B cell (primary cell): ENCODE measurements at regions not wholly inside any gene's neighbourhood (a gene's known extent, or its start where the extent isn't known, plus 50 kb on each side); places are given as distances from the start of the nearest gene placed in this dataset.

Source experiments
- ATAC-seq: fragments of 200-7000 bp; cut with Tn5 transposase; one replicate; pipeline ENCODE4 v1.10.0; 2021; ENCODE audit warnings: low read depth, mild to moderate bottlenecking, moderate number of reproducible peaks, moderate library complexity
- CTCF ChIA-PET: fragments of 350-600 bp; sonication (Branson Sonifier 250); formaldehyde crosslinking; loops from one replicate; lab custom pipeline; 2021; ENCODE audit warnings: antibody characterized with exemption, inconsistent platforms; lab: Charles Lee
- POLR2A ChIA-PET: fragments of 350-600 bp; sonication (Branson Sonifier 250); formaldehyde crosslinking; loops from one replicate; lab custom pipeline; 2021; ENCODE audit warnings: antibody characterized with exemption; lab: Charles Lee
- DNase-seq: peaks from one replicate; pipeline ENCODE4 v3.0.0; 2013
- H2AFZ ChIP-seq: 2 replicates; pipeline ENCODE4 v1.6.1; 2012; ENCODE audit warnings: mild to moderate bottlenecking, low read depth, low read length; ENCODE audit not compliant: insufficient read depth, poor library complexity, severe bottlenecking
- H3K27ac ChIP-seq, 2 donors: 1 replicate in 1 of 2; 2 replicates in 1 of 2; pipeline ENCODE4 v1.5.1; 2012 to 2013; ENCODE audit warnings: low read length in 2 of 2, mild to moderate bottlenecking in 2 of 2, moderate library complexity in 1 of 2
- H3K27me3 ChIP-seq, 4 experiments: fragments of 200-600 bp in 1 of 4; sonication (generic) in 1 of 4; replicated peaks in 1 of 4; 1 replicate in 2 of 4; 2 replicates in 2 of 4; pipeline versions ENCODE4 v1.6.1 to v1.7.0; 2013 to 2016; ENCODE audit warnings: low read length in 3 of 4, mild to moderate bottlenecking in 2 of 4, mixed read lengths in 1 of 4, moderate library complexity in 1 of 4; ENCODE audit not compliant: insufficient read depth in 4 of 4, control insufficient read depth in 3 of 4; ENCODE audit errors: control extremely low read depth in 1 of 4
- H3K36me3 ChIP-seq, 2 experiments: replicated peaks in 1 of 2; 1 replicate in 1 of 2; 2 replicates in 1 of 2; pipeline versions ENCODE4 v1.6.1 to v1.7.1; 2013; ENCODE audit warnings: low read length in 1 of 2; ENCODE audit not compliant: insufficient read depth in 2 of 2, control insufficient read depth in 1 of 2; ENCODE audit errors: control extremely low read depth in 1 of 2, extremely low read depth in 1 of 2
- H3K4me1 ChIP-seq, 2 donors: fragments of 200-600 bp in 1 of 2; sonication (generic) in 1 of 2; 1 replicate in 1 of 2; 2 replicates in 1 of 2; pipeline versions ENCODE4 v1.5.1 to v1.6.1; 2013 to 2017; ENCODE audit warnings: low read length in 2 of 2; ENCODE audit not compliant: control insufficient read depth in 2 of 2, insufficient read depth in 2 of 2
- H3K4me2 ChIP-seq: replicated peaks from 2 replicates; pipeline ENCODE3; 2012; ENCODE audit warnings: mild to moderate bottlenecking, low read depth, low read length; ENCODE audit not compliant: poor library complexity, severe bottlenecking
- H3K4me3 ChIP-seq, 5 experiments: fragments of 200-600 bp in 1 of 5; sonication (generic) in 1 of 5; 1 replicate in 3 of 5; 2 replicates in 2 of 5; pipeline versions ENCODE4 v1.5.1 to v1.7.0; 2011 to 2016; ENCODE audit warnings: low read length in 4 of 5, mild to moderate bottlenecking in 4 of 5, low read depth in 2 of 5, control low read depth in 1 of 5, moderate library complexity in 1 of 5; ENCODE audit not compliant: insufficient read depth in 1 of 5; ENCODE audit errors: control extremely low read depth in 1 of 5, extremely low read depth in 1 of 5
- H3K79me2 ChIP-seq: fragments of 200-600 bp; sonication (generic); one replicate; pipeline ENCODE4 v1.6.0; 2016; ENCODE audit warnings: low read length; ENCODE audit not compliant: control insufficient read depth, insufficient read depth
- H3K9ac ChIP-seq: fragments of 200-600 bp; sonication (generic); 2 replicates; pipeline ENCODE4 v1.6.1; 2017; ENCODE audit warnings: mild to moderate bottlenecking, low read length, moderate library complexity
- H3K9me3 ChIP-seq, 3 donors: one replicate each; pipeline versions ENCODE4 v1.6.1 to v1.7.1; 2013; ENCODE audit warnings: low read length in 2 of 3; ENCODE audit not compliant: control insufficient read depth in 2 of 3, insufficient read depth in 1 of 3; ENCODE audit errors: control extremely low read depth in 1 of 3
- H4K20me1 ChIP-seq: 2 replicates; pipeline ENCODE4 v1.6.0; 2012; ENCODE audit warnings: mild to moderate bottlenecking, low read length; ENCODE audit not compliant: insufficient read depth, control insufficient read depth, poor library complexity, severe bottlenecking
- H3K27ac Mint-ChIP-seq: one replicate; pipeline ENCODE4 v1.8.0; 2021; ENCODE audit warnings: mixed read lengths
- H3K27me3 Mint-ChIP-seq: one replicate; pipeline ENCODE4 v1.8.0; 2021; ENCODE audit warnings: mixed read lengths
- H3K4me1 Mint-ChIP-seq: one replicate; pipeline ENCODE4 v1.8.0; 2021; ENCODE audit warnings: mixed read lengths
- H3K4me3 Mint-ChIP-seq: one replicate; pipeline ENCODE4 v1.8.0; 2021; ENCODE audit warnings: mixed read lengths
- H3K9me3 Mint-ChIP-seq: one replicate; pipeline ENCODE4 v1.8.0; 2022; ENCODE audit warnings: mixed read lengths; ENCODE audit not compliant: insufficient read depth
- EZH2 ChIP-seq: IDR thresholded peaks from 2 replicates; pipeline ENCODE4 v1.6.1; 2012; ENCODE audit warnings: borderline replicate concordance, low read depth, mild to moderate bottlenecking, moderate library complexity, low read length; ENCODE audit not compliant: insufficient read depth, poor library complexity, severe bottlenecking
- WGBS: methylation state at CpG from one replicate; pipeline ENCODE4 v1.1.5; 2013; ENCODE audit warnings: missing lambda C conversion rate; ENCODE audit not compliant: insufficient coverage; 5-methylcytosine and 5-hydroxymethylcytosine counted together
- intact Hi-C: fragments of 100-400 bp; cut with micrococcal nuclease; formaldehyde crosslinking; loops from one replicate; pipeline ENCODE4 v1.10.0; 2022
- TF ChIP-seq, protein P1 (sequence below): fragments of 200-600 bp; IDR thresholded peaks from one replicate; pipeline ENCODE4 v1.8.0; 2022; ENCODE audit warnings: antibody characterized with exemption, mild to moderate bottlenecking

DNA sequence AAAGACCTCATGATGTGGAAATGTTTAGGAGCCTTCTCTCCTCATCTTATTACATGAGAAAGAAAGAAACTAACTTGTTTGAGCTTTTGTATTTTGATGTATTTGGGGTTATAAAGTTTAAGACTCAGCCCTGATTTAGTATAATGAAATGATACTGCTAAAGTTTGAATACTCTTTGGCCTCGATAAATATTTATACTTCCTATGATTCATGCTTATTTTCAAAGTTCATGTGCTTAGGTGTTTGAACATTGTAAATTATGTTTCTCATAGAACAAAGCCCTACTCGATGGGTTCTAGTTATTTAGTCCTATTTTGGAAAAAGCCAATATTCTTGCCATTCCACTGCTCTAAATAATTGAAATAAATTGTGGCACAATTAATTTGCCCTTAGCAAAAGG lies 303.2 kb downstream of the ZWINT start:
- Histone ChIP-seq H4K20me1 (no peaks in the 10 kb centered on the region), H3K9me3 (no peaks in the 10 kb centered on the region), H3K79me2 (no peaks in the 10 kb centered on the region), H3K4me1 (no peaks in the 10 kb centered on the region), H3K27me3 (no peaks in the 10 kb centered on the region), H3K27ac (no peak overlapping the region), H2AFZ (no peak overlapping the region), H3K9ac (no peak overlapping the region), H3K4me3 (no peak overlapping the region), H3K4me2 (no peak overlapping the region), H3K36me3 (no peaks in the 10 kb centered on the region)
- no CpG with 5 or more reads among the region's 2 CpGs for WGBS
- TF ChIP-seq, protein P1, sequence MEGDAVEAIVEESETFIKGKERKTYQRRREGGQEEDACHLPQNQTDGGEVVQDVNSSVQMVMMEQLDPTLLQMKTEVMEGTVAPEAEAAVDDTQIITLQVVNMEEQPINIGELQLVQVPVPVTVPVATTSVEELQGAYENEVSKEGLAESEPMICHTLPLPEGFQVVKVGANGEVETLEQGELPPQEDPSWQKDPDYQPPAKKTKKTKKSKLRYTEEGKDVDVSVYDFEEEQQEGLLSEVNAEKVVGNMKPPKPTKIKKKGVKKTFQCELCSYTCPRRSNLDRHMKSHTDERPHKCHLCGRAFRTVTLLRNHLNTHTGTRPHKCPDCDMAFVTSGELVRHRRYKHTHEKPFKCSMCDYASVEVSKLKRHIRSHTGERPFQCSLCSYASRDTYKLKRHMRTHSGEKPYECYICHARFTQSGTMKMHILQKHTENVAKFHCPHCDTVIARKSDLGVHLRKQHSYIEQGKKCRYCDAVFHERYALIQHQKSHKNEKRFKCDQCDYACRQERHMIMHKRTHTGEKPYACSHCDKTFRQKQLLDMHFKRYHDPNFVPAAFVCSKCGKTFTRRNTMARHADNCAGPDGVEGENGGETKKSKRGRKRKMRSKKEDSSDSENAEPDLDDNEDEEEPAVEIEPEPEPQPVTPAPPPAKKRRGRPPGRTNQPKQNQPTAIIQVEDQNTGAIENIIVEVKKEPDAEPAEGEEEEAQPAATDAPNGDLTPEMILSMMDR = no peak
- no peak for TF ChIP-seq EZH2
- intact Hi-C loops = no loop called here
- Mint-ChIP-seq H3K27me3 (no peaks in the 10 kb centered on the region), H3K4me1 (no peaks in the 10 kb centered on the region), H3K4me3 (no peak overlapping the region), H3K9me3 (peaks cover 5% of the 10 kb centered on the region), H3K27ac (no peak overlapping the region)
- ATAC-seq = no peak
- ChIA-PET CTCF (no interaction called here), POLR2A (no interaction called here)
- no peak for DNase-seq

DNA sequence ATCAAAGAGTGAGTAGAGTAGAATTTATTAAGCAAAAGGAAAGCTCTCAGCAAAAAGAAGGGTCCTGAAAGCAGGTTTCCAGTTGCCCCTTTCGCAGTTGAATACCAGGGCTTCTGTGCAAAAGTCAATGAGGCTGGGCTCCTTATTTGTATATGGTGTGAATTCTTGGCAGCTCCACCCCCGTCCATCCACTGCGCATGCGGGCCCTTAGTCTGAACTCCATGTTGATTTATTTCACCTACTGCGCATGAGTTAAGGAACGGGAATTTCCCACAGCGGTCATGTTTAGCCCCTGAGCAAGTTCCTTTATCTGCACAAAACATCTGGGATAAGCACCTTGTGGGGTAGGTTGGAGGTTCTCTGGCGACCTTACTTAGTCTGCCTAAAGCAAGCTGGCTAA lies 325.6 kb downstream of the ZWINT start:
- POLR2A ChIA-PET = no interaction called here

More for the DNA sequence above, 325.6 kb downstream of the ZWINT start:
- Mint-ChIP-seq H3K27me3 (no peaks in the 10 kb centered on the region), H3K4me1 (no peaks in the 10 kb centered on the region), H3K27ac (no peak overlapping the region), H3K9me3 (no peaks in the 10 kb centered on the region), H3K4me3 (no peak overlapping the region)
- no peaks in the 10 kb centered on the region for H4K20me1 ChIP-seq
- CTCF ChIA-PET = no interaction called here
- no peak for ATAC-seq
- H3K4me3 ChIP-seq = no peak overlapping the region
- no peaks in the 10 kb centered on the region for H3K9me3 ChIP-seq
- H3K27ac ChIP-seq = no peak overlapping the region
- H3K4me1 ChIP-seq = no peaks in the 10 kb centered on the region
- WGBS = 86% methylated on average over 4 of the region's 8 CpGs
- H3K27me3 ChIP-seq = no peaks in the 10 kb centered on the region
- H3K36me3 ChIP-seq = no peaks in the 10 kb centered on the region
- H3K4me2 ChIP-seq = no peak overlapping the region
- TF ChIP-seq, protein P1 = no peak
- no peak for TF ChIP-seq EZH2
- H2AFZ ChIP-seq = no peak overlapping the region
- no peak for DNase-seq
- intact Hi-C loops = no loop called here
- no peaks in the 10 kb centered on the region for H3K79me2 ChIP-seq
- no peak overlapping the region for H3K9ac ChIP-seq
